Panc1 (cell line): ENCODE measurements at regions not wholly inside any gene's neighbourhood (a gene's known extent, or its start where the extent isn't known, plus 50 kb on each side); places are given as distances from the start of the nearest gene placed in this dataset.

Source experiments
- ATAC-seq: fragments of 200-7000 bp; cut with Tn5 transposase; 2 replicates; pipeline ENCODE4 v1.9.1; 2020; ENCODE audit warnings: mild to moderate bottlenecking, moderate library complexity
- BruUV-seq: library from RNA; stranded (reverse); fragments of 400-500 nt; replicated peaks from 2 replicates; lab custom pipeline; 2021; lab: Mats Ljungman, UMichigan
- CTCF ChIA-PET: fragments of 300-600 bp; sonication (Branson Sonifier 250); formaldehyde crosslinking; loops from one replicate; lab custom pipeline; 2022; ENCODE audit warnings: antibody characterized with exemption; lab: Charles Lee
- POLR2A ChIA-PET: fragments of 300-600 bp; sonication (Branson Sonifier 250); formaldehyde crosslinking; loops from one replicate; lab custom pipeline; 2022; ENCODE audit warnings: antibody characterized with exemption; lab: Charles Lee
- DNase-seq: peaks from one replicate; pipeline ENCODE4 v3.0.0-alpha.2; 2010; ENCODE audit warnings: low read depth, low spot score
- H3K27ac ChIP-seq: 2 replicates; pipeline ENCODE4 v1.5.1; 2011; ENCODE audit warnings: mild to moderate bottlenecking, low read length, inconsistent platforms
- H3K27me3 ChIP-seq: fragments of 200-500 bp; sonication (Bioruptor generic); 2 replicates; pipeline ENCODE4 v1.6.0; 2014; ENCODE audit warnings: low read length, inconsistent platforms; ENCODE audit not compliant: control insufficient read depth, insufficient read depth
- H3K36me3 ChIP-seq: fragments of 200-500 bp; sonication (Bioruptor generic); 2 replicates; pipeline ENCODE4 v1.5.1; 2014; ENCODE audit warnings: inconsistent platforms, mild to moderate bottlenecking, low read length, moderate library complexity; ENCODE audit not compliant: control insufficient read depth, insufficient read depth
- H3K4me1 ChIP-seq: 2 replicates; pipeline ENCODE4 v1.5.1; 2011; ENCODE audit warnings: inconsistent platforms, mild to moderate bottlenecking, low read length, moderate library complexity; ENCODE audit not compliant: control insufficient read depth, insufficient read depth
- H3K4me3 ChIP-seq, 2 experiments: 2 replicates each; pipeline ENCODE4 v1.5.1; 2011 to 2012; ENCODE audit warnings: low read depth in 2 of 2, low read length in 2 of 2, mild to moderate bottlenecking in 2 of 2, inconsistent platforms in 1 of 2, moderate library complexity in 1 of 2
- H3K9me3 ChIP-seq: fragments of 200-500 bp; sonication (Bioruptor generic); 2 replicates; pipeline ENCODE4 v1.5.1; 2014; ENCODE audit warnings: low read depth, mild to moderate bottlenecking, inconsistent platforms, low read length, moderate library complexity; ENCODE audit not compliant: control insufficient read depth, insufficient read depth
- POLR2AphosphoS5 ChIP-seq: IDR thresholded peaks from 2 replicates; pipeline ENCODE4 v1.6.1; 2012; ENCODE audit warnings: mild to moderate bottlenecking, low read depth, low read length, moderate library complexity
- SIN3A ChIP-seq: IDR thresholded peaks from 2 replicates; pipeline ENCODE4 v1.6.1; 2012; ENCODE audit warnings: low read depth, mild to moderate bottlenecking, low read length, moderate library complexity, borderline replicate concordance; ENCODE audit not compliant: insufficient read depth
- TCF7L2 ChIP-seq: IDR thresholded peaks from 2 replicates; pipeline ENCODE4 v1.6.1; 2011; ENCODE audit warnings: mild to moderate bottlenecking, low read depth, low read length, inconsistent platforms
- in situ Hi-C: cut with HindIII; loops from 2 replicates; pipeline ENCODE4 v1.10.0; 2016; ENCODE audit warnings: low sequenced_read_pairs, low pct_unique_long_range_greater_than_20kb
- intact Hi-C: fragments of 100-400 bp; cut with micrococcal nuclease; formaldehyde crosslinking; loops from one replicate; pipeline ENCODE4 v1.10.0; 2022; ENCODE audit not compliant: unreplicated experiment
- TF ChIP-seq, protein P1 (sequence below), 2 experiments: IDR thresholded peaks; 2 replicates each; pipeline ENCODE4 v1.6.1; 2011 to 2012; ENCODE audit warnings: low read depth in 2 of 2, control low read depth in 1 of 2, low read length in 1 of 2, mild to moderate bottlenecking in 1 of 2, moderate library complexity in 1 of 2; ENCODE audit not compliant: insufficient read depth in 1 of 2
- TF ChIP-seq, protein P2 (sequence below): fragments of 450-650 bp; IDR thresholded peaks from 2 replicates; pipeline ENCODE4 v1.5.1; 2017; ENCODE audit warnings: mild to moderate bottlenecking

DNA sequence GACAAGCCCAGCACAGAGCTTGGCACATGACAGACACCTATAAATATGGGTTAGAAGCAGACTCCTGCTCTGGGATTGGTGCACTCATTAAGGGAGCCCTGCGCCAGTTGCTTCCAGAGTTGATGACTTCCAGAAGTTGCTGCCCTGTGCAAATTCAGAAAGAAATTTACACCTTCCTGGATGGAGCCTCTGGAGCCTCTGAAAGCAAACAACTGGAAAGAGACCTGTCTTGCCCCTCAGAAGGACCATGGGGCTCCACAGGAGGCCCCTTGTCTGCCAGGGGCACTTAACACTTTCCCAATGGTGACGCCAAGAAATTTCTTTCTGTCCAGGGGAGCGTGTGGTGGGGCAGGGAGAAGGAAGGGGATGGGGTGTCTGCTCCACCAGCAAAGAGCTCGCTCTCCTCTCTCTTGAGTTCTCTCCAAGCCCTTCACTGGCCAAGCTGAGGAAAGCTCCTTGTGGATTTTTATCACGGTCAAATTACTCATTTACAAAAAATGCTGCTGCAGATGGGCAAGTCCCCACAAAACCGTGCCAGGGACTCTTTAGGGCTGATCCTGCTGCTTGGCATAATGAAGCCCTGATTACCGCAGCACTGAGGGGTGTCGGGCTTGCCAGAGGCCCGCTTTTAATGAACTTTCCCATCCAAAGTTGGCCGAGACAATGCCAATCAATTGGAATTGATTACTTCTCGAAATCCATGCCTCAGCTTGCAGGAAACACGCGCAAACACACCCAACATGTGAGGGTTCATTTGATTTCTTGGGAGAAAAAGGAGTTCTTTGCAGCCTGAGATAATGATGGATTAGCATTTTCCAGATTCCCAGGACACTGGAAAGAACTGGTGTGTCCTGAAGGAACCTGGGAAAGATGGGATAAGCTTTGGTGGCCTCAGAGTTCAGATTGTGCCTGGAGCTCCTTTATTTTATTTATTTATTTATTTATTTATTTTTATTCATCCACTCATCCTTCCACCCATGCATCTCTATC lies 583.6 kb upstream of the CDH5 start:
- POLR2A ChIA-PET, result no interaction called here
- H3K27me3 ChIP-seq, result no peaks in the 10 kb centered on the region
- DNase-seq (no peak), ATAC-seq (no peak)
- H3K9me3 ChIP-seq, result no peaks in the 10 kb centered on the region
- no peak overlapping the region for H3K27ac ChIP-seq
- no TSS peak for BruUV-seq
- TF ChIP-seq, protein P1, sequence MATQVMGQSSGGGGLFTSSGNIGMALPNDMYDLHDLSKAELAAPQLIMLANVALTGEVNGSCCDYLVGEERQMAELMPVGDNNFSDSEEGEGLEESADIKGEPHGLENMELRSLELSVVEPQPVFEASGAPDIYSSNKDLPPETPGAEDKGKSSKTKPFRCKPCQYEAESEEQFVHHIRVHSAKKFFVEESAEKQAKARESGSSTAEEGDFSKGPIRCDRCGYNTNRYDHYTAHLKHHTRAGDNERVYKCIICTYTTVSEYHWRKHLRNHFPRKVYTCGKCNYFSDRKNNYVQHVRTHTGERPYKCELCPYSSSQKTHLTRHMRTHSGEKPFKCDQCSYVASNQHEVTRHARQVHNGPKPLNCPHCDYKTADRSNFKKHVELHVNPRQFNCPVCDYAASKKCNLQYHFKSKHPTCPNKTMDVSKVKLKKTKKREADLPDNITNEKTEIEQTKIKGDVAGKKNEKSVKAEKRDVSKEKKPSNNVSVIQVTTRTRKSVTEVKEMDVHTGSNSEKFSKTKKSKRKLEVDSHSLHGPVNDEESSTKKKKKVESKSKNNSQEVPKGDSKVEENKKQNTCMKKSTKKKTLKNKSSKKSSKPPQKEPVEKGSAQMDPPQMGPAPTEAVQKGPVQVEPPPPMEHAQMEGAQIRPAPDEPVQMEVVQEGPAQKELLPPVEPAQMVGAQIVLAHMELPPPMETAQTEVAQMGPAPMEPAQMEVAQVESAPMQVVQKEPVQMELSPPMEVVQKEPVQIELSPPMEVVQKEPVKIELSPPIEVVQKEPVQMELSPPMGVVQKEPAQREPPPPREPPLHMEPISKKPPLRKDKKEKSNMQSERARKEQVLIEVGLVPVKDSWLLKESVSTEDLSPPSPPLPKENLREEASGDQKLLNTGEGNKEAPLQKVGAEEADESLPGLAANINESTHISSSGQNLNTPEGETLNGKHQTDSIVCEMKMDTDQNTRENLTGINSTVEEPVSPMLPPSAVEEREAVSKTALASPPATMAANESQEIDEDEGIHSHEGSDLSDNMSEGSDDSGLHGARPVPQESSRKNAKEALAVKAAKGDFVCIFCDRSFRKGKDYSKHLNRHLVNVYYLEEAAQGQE (IDR thresholded peaks at IDR 0.05; ENCODE audit: insufficient read depth in 1 of 2, low read depth in 2 of 2, low read length in 1 of 2), result no peak
- TF ChIP-seq TCF7L2, result no peak
- TF ChIP-seq POLR2AphosphoS5, result no peak
- TF ChIP-seq, protein P2, sequence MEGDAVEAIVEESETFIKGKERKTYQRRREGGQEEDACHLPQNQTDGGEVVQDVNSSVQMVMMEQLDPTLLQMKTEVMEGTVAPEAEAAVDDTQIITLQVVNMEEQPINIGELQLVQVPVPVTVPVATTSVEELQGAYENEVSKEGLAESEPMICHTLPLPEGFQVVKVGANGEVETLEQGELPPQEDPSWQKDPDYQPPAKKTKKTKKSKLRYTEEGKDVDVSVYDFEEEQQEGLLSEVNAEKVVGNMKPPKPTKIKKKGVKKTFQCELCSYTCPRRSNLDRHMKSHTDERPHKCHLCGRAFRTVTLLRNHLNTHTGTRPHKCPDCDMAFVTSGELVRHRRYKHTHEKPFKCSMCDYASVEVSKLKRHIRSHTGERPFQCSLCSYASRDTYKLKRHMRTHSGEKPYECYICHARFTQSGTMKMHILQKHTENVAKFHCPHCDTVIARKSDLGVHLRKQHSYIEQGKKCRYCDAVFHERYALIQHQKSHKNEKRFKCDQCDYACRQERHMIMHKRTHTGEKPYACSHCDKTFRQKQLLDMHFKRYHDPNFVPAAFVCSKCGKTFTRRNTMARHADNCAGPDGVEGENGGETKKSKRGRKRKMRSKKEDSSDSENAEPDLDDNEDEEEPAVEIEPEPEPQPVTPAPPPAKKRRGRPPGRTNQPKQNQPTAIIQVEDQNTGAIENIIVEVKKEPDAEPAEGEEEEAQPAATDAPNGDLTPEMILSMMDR, result no peak
- no peak for TF ChIP-seq SIN3A
- in situ Hi-C loops (no loop called here), intact Hi-C loops (no loop called here)
- no peaks in the 10 kb centered on the region for H3K4me1 ChIP-seq
- CTCF ChIA-PET, result no interaction called here
- H3K36me3 ChIP-seq, result no peaks in the 10 kb centered on the region
- H3K4me3 ChIP-seq, result no peak overlapping the region

DNA sequence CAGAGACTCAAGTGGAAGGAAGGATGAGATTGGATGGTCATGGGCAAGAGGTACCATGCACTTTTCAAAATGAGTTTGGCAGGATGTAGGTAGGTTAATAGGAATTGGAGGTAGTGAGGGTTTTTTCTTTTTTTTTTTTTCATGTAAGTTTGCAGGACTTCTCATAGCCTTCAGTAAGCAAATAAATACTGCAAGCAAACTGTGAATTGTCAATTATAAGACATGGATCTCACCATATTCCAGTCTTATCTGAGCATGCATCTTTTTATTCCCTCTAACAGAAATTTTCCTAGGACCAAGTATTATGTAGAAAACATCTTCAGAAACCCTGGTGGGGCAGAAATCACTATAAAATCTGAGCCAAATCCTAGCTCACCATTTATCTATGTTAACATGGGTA lies 584.6 kb upstream of the CDH5 start:
- Histone ChIP-seq H3K4me1 (no peaks in the 10 kb centered on the region), H3K4me3 (no peak overlapping the region), H3K36me3 (no peaks in the 10 kb centered on the region), H3K27me3 (no peaks in the 10 kb centered on the region), H3K9me3 (no peaks in the 10 kb centered on the region), H3K27ac (no peak overlapping the region)
- POLR2A ChIA-PET, result no interaction called here
- ATAC-seq, result no peak
- CTCF ChIA-PET, result no interaction called here
- no TSS peak for BruUV-seq
- no peak for DNase-seq
- TF ChIP-seq, protein P1 (IDR thresholded peaks at IDR 0.05; ENCODE audit: insufficient read depth in 1 of 2, low read depth in 2 of 2, low read length in 1 of 2), result no peak
- TF ChIP-seq, protein P2, result no peak
- TF ChIP-seq POLR2AphosphoS5 (no peak), TCF7L2 (no peak), SIN3A (no peak)
- intact Hi-C loops, result loop anchor here (2.0 kb wide), 1 partner anchor 37 kb away; no protein-coding TSS in a partner anchor
- in situ Hi-C loops, result no loop called here
